GM13976 (cell line): ENCODE measurements at regions not wholly inside any gene's neighbourhood (a gene's known extent, or its start where the extent isn't known, plus 50 kb on each side); places are given as distances from the start of the nearest gene placed in this dataset.

Experiments used
- DNase-seq: peaks from one replicate; pipeline ENCODE4 v3.0.0; 2012; ENCODE audit warnings: low spot score
- CTCF ChIP-seq: IDR thresholded peaks from 2 replicates; pipeline ENCODE4 v1.5.1; 2012; ENCODE audit warnings: borderline replicate concordance, mild to moderate bottlenecking; ENCODE audit not compliant: insufficient read depth; ENCODE audit errors: extremely low read depth, missing control alignments, control extremely low read depth
- in situ Hi-C: fragments of 300-500 bp; cut with MboI; formaldehyde crosslinking; loops from one replicate; pipeline ENCODE4 v1.12.0; 2022; ENCODE audit warnings: low sequenced_read_pairs, mixed read lengths, inconsistent platforms; ENCODE audit not compliant: unreplicated experiment

- no peak for TF ChIP-seq CTCF
- no peak for DNase-seq
- in situ Hi-C loops = no loop called here
Measured at GRCh38 chr22:48853627-48854240, 973.9 kb downstream of the BRD1 start.

GRCh38 chr22:48851933-48852549, 975.6 kb downstream of the BRD1 start:
- in situ Hi-C loops = no loop called here
- no peak for TF ChIP-seq CTCF
- DNase-seq = no peak

GRCh38 chr22:48850658-48851287, 976.9 kb downstream of the BRD1 start:
- in situ Hi-C loops = no loop called here
- DNase-seq = no peak
- no peak for TF ChIP-seq CTCF

GRCh38 chr22:48849963-48850657, 977.6 kb downstream of the BRD1 start:
- no peak for DNase-seq
- in situ Hi-C loops = no loop called here
- TF ChIP-seq CTCF = no peak

- no peak for TF ChIP-seq CTCF
- in situ Hi-C loops = no loop called here
Measured at GRCh38 chr22:48849219-48849912, 978.3 kb downstream of the BRD1 start.

GRCh38 chr22:48846200-48846599, 981.5 kb downstream of the BRD1 start:
- no peak for DNase-seq
- no peak for TF ChIP-seq CTCF
- in situ Hi-C loops = no loop called here

More at GRCh38 chr22:48849219-48849912, 978.3 kb downstream of the BRD1 start:
- DNase-seq = no peak
